ENCODE measurements at regions not wholly inside any gene's neighbourhood (a gene's known extent, or its start where the extent isn't known, plus 50 kb on each side); places are given as distances from the start of the nearest gene placed in this dataset.

DNA sequence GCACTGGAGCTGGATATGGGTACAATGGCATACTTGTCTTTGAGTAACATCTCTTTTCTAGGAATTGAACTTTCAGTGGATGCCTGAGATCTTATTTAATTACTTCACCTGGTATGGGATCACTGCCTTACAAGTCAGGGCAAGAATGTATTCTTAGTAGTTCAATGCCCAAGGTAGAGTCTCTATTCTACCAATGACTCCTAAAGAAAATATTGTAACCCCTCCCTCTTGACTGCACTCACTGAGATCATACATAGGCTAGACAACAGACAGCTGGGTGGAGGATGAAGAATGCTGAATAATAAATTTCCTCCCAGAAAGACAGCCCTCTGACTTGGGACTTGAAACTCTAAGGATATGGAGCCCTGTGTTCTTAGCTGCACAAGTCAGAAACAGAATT lies 1216.3 kb upstream of the ACO1 start:
- no peaks in the 10 kb centered on the region for H4K20me1 ChIP-seq (replicated peaks; ENCODE audit: control insufficient read depth, extremely low read depth, insufficient read depth, low read length)
- dilution Hi-C loops (cut with MboI; ENCODE audit: extremely low pct_ligation_motif_present, low sequenced_read_pairs): no loop called here
- H3K36me3 ChIP-seq (ENCODE audit: control insufficient read depth in 2 of 2, extremely low read depth in 1 of 2, insufficient read depth in 2 of 2, low read length in 2 of 2): no peaks in the 10 kb centered on the region
- H3K4me1 ChIP-seq (ENCODE audit: control insufficient read depth, extremely low read depth, insufficient read depth, low read length): no peaks in the 10 kb centered on the region
- H3K79me2 ChIP-seq (ENCODE audit: control insufficient read depth, insufficient read depth, low read length): no peaks in the 10 kb centered on the region
- POLR2A ChIA-PET: no interaction called here
- H3K4me3 ChIP-seq (replicated peaks in 1 of 3; ENCODE audit: insufficient read depth in 1 of 3, low read depth in 1 of 3, low read length in 3 of 3): no peak overlapping the region
- H3K4me2 ChIP-seq (ENCODE audit: insufficient read depth, low read length): no peak overlapping the region
- FAIRE-seq (no peak), DNase-seq (ENCODE audit: low read depth, low spot score) (no peak)
- no TSS peak for BruUV-seq (replicated peaks)
- no peaks in the 10 kb centered on the region for H3K9me3 ChIP-seq (replicated peaks; ENCODE audit: control insufficient read depth, insufficient read depth, low read length)
- H3K9ac ChIP-seq (replicated peaks; ENCODE audit: extremely low read depth, insufficient read depth, low read length): no peak overlapping the region
- intact Hi-C loops (cut with micrococcal nuclease): no loop called here
- no peak overlapping the region for H3K27ac ChIP-seq (ENCODE audit: insufficient read depth, low read depth, low read length)
- TF ChIP-seq EZH2 (IDR thresholded peaks at IDR 0.05; ENCODE audit: borderline replicate concordance, low read depth, low read length, severe bottlenecking): no peak
- no peak for TF ChIP-seq JUN (IDR thresholded peaks at IDR 0.05; ENCODE audit: borderline replicate concordance, insufficient read depth, insufficient read length, low read depth)
- TF ChIP-seq, protein P1, sequence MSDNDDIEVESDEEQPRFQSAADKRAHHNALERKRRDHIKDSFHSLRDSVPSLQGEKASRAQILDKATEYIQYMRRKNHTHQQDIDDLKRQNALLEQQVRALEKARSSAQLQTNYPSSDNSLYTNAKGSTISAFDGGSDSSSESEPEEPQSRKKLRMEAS (IDR thresholded peaks at IDR 0.05; ENCODE audit: insufficient read depth, insufficient read length): no peak
- TF ChIP-seq, protein P2, sequence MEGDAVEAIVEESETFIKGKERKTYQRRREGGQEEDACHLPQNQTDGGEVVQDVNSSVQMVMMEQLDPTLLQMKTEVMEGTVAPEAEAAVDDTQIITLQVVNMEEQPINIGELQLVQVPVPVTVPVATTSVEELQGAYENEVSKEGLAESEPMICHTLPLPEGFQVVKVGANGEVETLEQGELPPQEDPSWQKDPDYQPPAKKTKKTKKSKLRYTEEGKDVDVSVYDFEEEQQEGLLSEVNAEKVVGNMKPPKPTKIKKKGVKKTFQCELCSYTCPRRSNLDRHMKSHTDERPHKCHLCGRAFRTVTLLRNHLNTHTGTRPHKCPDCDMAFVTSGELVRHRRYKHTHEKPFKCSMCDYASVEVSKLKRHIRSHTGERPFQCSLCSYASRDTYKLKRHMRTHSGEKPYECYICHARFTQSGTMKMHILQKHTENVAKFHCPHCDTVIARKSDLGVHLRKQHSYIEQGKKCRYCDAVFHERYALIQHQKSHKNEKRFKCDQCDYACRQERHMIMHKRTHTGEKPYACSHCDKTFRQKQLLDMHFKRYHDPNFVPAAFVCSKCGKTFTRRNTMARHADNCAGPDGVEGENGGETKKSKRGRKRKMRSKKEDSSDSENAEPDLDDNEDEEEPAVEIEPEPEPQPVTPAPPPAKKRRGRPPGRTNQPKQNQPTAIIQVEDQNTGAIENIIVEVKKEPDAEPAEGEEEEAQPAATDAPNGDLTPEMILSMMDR (IDR thresholded peaks at IDR 0.05; ENCODE audit: extremely low read depth in 1 of 2, insufficient read depth in 1 of 2, low read depth in 1 of 2, low read length in 2 of 2): no peak
- TF ChIP-seq GATA2 (IDR thresholded peaks at IDR 0.05; ENCODE audit: insufficient read depth, insufficient read length, low read depth, low read length): no peak
- no peak for TF ChIP-seq POLR2AphosphoS5 (IDR thresholded peaks at IDR 0.05; ENCODE audit: insufficient read depth, low read depth, low read length)
- TF ChIP-seq MYC (IDR thresholded peaks at IDR 0.05; ENCODE audit: low read depth, low read length): no peak
- TF ChIP-seq POLR2A (IDR thresholded peaks at IDR 0.05; ENCODE audit: low read depth, low read length): no peak
- TF ChIP-seq FOS (IDR thresholded peaks at IDR 0.05; ENCODE audit: borderline replicate concordance, insufficient read depth, low read length): no peak
- H3K9me1 ChIP-seq (replicated peaks; ENCODE audit: control insufficient read depth, extremely low read depth, insufficient read depth, low read length): no peaks in the 10 kb centered on the region
- CTCF ChIA-PET: no interaction called here
- no peak overlapping the region for H2AFZ ChIP-seq (ENCODE audit: low read depth, low read length)
- no peaks in the 10 kb centered on the region for H3K27me3 ChIP-seq (ENCODE audit: control insufficient read depth in 2 of 2, insufficient read depth in 2 of 2, low read length in 2 of 2)
